DND-41 (cell line): ENCODE measurements at regions not wholly inside any gene's neighbourhood (a gene's known extent, or its start where the extent isn't known, plus 50 kb on each side); places are given as distances from the start of the nearest gene placed in this dataset.

ENCODE experiments used
- EZH2 ChIP-seq: IDR thresholded peaks from 3 replicates; pipeline ENCODE4 v1.6.1; 2012; ENCODE audit warnings: borderline replicate concordance, low read depth, mild to moderate bottlenecking, moderate library complexity, low read length, inconsistent platforms; ENCODE audit not compliant: severe bottlenecking
- TF ChIP-seq, protein P1 (sequence below): IDR thresholded peaks from 2 replicates; pipeline ENCODE4 v1.5.1; 2012; ENCODE audit warnings: borderline replicate concordance, low read length, moderate library complexity, mild to moderate bottlenecking; ENCODE audit not compliant: poor library complexity, severe bottlenecking; ENCODE audit errors: extremely low read depth

DNA sequence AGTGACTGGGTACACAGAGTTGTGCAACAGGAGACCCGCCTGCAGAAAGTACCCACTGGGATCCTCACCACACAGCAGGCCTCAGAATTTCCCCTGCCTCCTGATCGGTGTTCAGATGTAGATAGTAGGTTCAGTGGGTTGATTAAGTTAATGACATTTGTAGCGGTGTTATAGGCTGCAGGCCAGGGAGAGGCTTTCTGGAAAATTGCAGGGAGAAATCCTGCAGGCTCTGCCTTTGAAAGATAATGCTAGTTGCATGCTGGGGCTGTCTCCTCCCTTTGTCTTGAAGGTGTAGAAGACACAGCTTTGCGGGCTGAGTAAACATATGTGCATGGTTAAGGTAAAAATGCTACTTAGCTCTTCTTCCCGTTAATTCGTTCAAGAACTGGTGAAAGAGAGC is 406.3 kb upstream of the RBFOX1 start:
- TF ChIP-seq, protein P1, sequence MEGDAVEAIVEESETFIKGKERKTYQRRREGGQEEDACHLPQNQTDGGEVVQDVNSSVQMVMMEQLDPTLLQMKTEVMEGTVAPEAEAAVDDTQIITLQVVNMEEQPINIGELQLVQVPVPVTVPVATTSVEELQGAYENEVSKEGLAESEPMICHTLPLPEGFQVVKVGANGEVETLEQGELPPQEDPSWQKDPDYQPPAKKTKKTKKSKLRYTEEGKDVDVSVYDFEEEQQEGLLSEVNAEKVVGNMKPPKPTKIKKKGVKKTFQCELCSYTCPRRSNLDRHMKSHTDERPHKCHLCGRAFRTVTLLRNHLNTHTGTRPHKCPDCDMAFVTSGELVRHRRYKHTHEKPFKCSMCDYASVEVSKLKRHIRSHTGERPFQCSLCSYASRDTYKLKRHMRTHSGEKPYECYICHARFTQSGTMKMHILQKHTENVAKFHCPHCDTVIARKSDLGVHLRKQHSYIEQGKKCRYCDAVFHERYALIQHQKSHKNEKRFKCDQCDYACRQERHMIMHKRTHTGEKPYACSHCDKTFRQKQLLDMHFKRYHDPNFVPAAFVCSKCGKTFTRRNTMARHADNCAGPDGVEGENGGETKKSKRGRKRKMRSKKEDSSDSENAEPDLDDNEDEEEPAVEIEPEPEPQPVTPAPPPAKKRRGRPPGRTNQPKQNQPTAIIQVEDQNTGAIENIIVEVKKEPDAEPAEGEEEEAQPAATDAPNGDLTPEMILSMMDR, result no peak
- no peak for TF ChIP-seq EZH2
